Keratinocyte (primary cell): ENCODE measurements at regions not wholly inside any gene's neighbourhood (a gene's known extent, or its start where the extent isn't known, plus 50 kb on each side); places are given as distances from the start of the nearest gene placed in this dataset.

Source experiments
- EZH2 ChIP-seq: IDR thresholded peaks from one replicate; pipeline ENCODE4 v1.6.1; 2012; ENCODE audit warnings: inconsistent platforms, mild to moderate bottlenecking, low read length, moderate library complexity
- TF ChIP-seq, protein P1 (sequence below), 3 experiments: IDR thresholded peaks in 1 of 3; conservative IDR thresholded peaks in 1 of 3; optimal IDR thresholded peaks in 1 of 3; 2 replicates in 2 of 3; 3 replicates in 1 of 3; pipeline versions ENCODE3 to v1.5.1; 2011; ENCODE audit warnings: low read length in 3 of 3, mild to moderate bottlenecking in 3 of 3, moderate library complexity in 2 of 3, control low read depth in 1 of 3, inconsistent platforms in 1 of 3; ENCODE audit not compliant: insufficient read depth in 2 of 3; ENCODE audit errors: extremely low read depth in 1 of 3

DNA sequence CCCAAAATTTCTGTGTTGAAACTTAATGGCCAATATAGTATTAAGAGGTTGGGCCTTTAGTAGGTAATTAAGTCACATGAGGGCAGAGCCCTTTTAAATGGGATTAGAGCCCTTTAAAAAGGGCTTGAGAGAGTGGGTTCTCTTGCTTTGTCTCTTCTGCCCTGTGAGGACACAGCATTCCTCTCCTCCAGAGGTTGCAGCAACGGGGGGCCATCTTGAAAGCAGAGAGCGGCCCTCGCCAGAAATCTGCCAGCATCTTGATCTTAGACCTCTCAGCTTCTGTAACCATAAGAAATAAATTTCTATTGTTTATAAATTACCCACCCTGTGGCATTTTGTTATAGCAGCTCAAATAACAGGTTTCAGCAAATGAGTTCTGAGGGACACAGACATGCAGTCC lies 305.0 kb upstream of the LRP1B start:
- TF ChIP-seq, protein P1, sequence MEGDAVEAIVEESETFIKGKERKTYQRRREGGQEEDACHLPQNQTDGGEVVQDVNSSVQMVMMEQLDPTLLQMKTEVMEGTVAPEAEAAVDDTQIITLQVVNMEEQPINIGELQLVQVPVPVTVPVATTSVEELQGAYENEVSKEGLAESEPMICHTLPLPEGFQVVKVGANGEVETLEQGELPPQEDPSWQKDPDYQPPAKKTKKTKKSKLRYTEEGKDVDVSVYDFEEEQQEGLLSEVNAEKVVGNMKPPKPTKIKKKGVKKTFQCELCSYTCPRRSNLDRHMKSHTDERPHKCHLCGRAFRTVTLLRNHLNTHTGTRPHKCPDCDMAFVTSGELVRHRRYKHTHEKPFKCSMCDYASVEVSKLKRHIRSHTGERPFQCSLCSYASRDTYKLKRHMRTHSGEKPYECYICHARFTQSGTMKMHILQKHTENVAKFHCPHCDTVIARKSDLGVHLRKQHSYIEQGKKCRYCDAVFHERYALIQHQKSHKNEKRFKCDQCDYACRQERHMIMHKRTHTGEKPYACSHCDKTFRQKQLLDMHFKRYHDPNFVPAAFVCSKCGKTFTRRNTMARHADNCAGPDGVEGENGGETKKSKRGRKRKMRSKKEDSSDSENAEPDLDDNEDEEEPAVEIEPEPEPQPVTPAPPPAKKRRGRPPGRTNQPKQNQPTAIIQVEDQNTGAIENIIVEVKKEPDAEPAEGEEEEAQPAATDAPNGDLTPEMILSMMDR (optimal IDR thresholded peaks at IDR 0.05 in 1 of 3, IDR thresholded peaks at IDR 0.05 in 1 of 3, conservative IDR thresholded peaks at IDR 0.05 in 1 of 3; ENCODE audit: extremely low read depth in 1 of 3, insufficient read depth in 2 of 3, low read length in 3 of 3), result no peak
- TF ChIP-seq EZH2, result no peak
